GM21786 (cell line): ENCODE measurements at regions not wholly inside any gene's neighbourhood (a gene's known extent, or its start where the extent isn't known, plus 50 kb on each side); places are given as distances from the start of the nearest gene placed in this dataset.
"Not testable (repeated sequence)": the region's sequence is repeated elsewhere in the genome, so short reads cannot be mapped to it uniquely, and the experiment has no call there.

Experiments used
- ATAC-seq: cut with Tn5 transposase; IDR thresholded peaks from one replicate; pipeline ENCODE4 v1.9.1; 2021; ENCODE audit not compliant: unreplicated experiment

- ATAC-seq, result no peak
Measured at GRCh38 chr2:39570614-39571013, 95.1 kb upstream of the TMEM178A start.

- no peak for ATAC-seq
Measured at GRCh38 chr2:39571111-39571731, 94.5 kb upstream of the TMEM178A start.

GRCh38 chr2:39573276-39573675, 92.4 kb upstream of the TMEM178A start:
- no peak for ATAC-seq

- no peak for ATAC-seq
Measured at GRCh38 chr2:39581866-39582265, 83.9 kb upstream of the TMEM178A start.

GRCh38 chr2:39583213-39583612, 82.5 kb upstream of the TMEM178A start:
- ATAC-seq, result no peak

GRCh38 chr2:39583781-39584180, 81.9 kb upstream of the TMEM178A start:
- no peak for ATAC-seq

GRCh38 chr2:39584283-39584965, 81.3 kb upstream of the TMEM178A start:
- ATAC-seq, result no peak

GRCh38 chr2:39585531-39585930, 80.2 kb upstream of the TMEM178A start:
- ATAC-seq, result not testable (repeated sequence)

- no peak for ATAC-seq
Measured at GRCh38 chr2:39587168-39587567, 78.5 kb upstream of the TMEM178A start.

- ATAC-seq, result no peak
Measured at GRCh38 chr2:39587641-39588040, 78.1 kb upstream of the TMEM178A start.

GRCh38 chr2:39593439-39594393, 72.0 kb upstream of the TMEM178A start:
- ATAC-seq, result no peak

GRCh38 chr2:39595116-39595515, 70.6 kb upstream of the TMEM178A start:
- ATAC-seq, result no peak

- no peak for ATAC-seq
Measured at GRCh38 chr2:39597314-39597713, 68.4 kb upstream of the TMEM178A start.

GRCh38 chr2:39602616-39603015, 63.1 kb upstream of the TMEM178A start:
- ATAC-seq, result no peak

- ATAC-seq, result no peak
Measured at GRCh38 chr2:39603436-39603835, 62.3 kb upstream of the TMEM178A start.

- no peak for ATAC-seq
Measured at GRCh38 chr2:39604866-39605265, 60.9 kb upstream of the TMEM178A start.

- no peak for ATAC-seq
Measured at GRCh38 chr2:39606585-39606984, 59.1 kb upstream of the TMEM178A start.

- no peak for ATAC-seq
Measured at GRCh38 chr2:39607538-39608262, 58.0 kb upstream of the TMEM178A start.

- no peak for ATAC-seq
Measured at GRCh38 chr2:39608263-39608575, 57.5 kb upstream of the TMEM178A start.

GRCh38 chr2:39608686-39609441, 56.9 kb upstream of the TMEM178A start:
- ATAC-seq, result no peak

- ATAC-seq, result no peak
Measured at GRCh38 chr2:39609917-39610316, 55.8 kb upstream of the TMEM178A start.
